Mesothelial cell of epicardium (in vitro differentiated cells): ENCODE measurements at regions not wholly inside any gene's neighbourhood (a gene's known extent, or its start where the extent isn't known, plus 50 kb on each side); places are given as distances from the start of the nearest gene placed in this dataset.
"Not testable (repeated sequence)": the region's sequence is repeated elsewhere in the genome, so short reads cannot be mapped to it uniquely, and the experiment has no call there.

Experiments
- DNase-seq, 2 experiments: peaks; one replicate each; pipeline ENCODE4 v3.0.0; 2021; ENCODE audit warnings: low spot score in 2 of 2; ENCODE audit not compliant: unreplicated experiment in 2 of 2
- H3K27ac Mint-ChIP-seq: 2 replicates; pipeline ENCODE4 v1.8.0; 2021; ENCODE audit warnings: mixed read lengths
- H3K27me3 Mint-ChIP-seq: 2 replicates; pipeline ENCODE4 v1.8.0; 2021; ENCODE audit warnings: low read depth, mixed read lengths
- H3K36me3 Mint-ChIP-seq: 2 replicates; pipeline ENCODE4 v1.8.0; 2021; ENCODE audit warnings: mixed read lengths
- H3K4me1 Mint-ChIP-seq: 2 replicates; pipeline ENCODE4 v1.8.0; 2021; ENCODE audit warnings: mixed read lengths
- H3K4me3 Mint-ChIP-seq: 2 replicates; pipeline ENCODE4 v1.8.0; 2021; ENCODE audit warnings: mild to moderate bottlenecking, moderate library complexity, mixed read lengths
- H3K9me3 Mint-ChIP-seq: 2 replicates; pipeline ENCODE4 v1.8.0; 2021; ENCODE audit warnings: mixed read lengths
- TF ChIP-seq, protein P1 (sequence below): fragments of 200-600 bp; sonication (generic); IDR thresholded peaks from one replicate; pipeline ENCODE4 v1.5.0; 2021; ENCODE audit warnings: antibody characterized with exemption; ENCODE audit not compliant: unreplicated experiment

GRCh38 chr13:50421473-50422130, 406.4 kb downstream of the KCNRG start:
- no peaks in the 10 kb centered on the region for H3K27me3 Mint-ChIP-seq
- H3K4me1 Mint-ChIP-seq, result peaks cover 6% of the 10 kb centered on the region
- TF ChIP-seq, protein P1, sequence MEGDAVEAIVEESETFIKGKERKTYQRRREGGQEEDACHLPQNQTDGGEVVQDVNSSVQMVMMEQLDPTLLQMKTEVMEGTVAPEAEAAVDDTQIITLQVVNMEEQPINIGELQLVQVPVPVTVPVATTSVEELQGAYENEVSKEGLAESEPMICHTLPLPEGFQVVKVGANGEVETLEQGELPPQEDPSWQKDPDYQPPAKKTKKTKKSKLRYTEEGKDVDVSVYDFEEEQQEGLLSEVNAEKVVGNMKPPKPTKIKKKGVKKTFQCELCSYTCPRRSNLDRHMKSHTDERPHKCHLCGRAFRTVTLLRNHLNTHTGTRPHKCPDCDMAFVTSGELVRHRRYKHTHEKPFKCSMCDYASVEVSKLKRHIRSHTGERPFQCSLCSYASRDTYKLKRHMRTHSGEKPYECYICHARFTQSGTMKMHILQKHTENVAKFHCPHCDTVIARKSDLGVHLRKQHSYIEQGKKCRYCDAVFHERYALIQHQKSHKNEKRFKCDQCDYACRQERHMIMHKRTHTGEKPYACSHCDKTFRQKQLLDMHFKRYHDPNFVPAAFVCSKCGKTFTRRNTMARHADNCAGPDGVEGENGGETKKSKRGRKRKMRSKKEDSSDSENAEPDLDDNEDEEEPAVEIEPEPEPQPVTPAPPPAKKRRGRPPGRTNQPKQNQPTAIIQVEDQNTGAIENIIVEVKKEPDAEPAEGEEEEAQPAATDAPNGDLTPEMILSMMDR, result no peak
- H3K9me3 Mint-ChIP-seq, result no peaks in the 10 kb centered on the region
- no peak overlapping the region for H3K4me3 Mint-ChIP-seq
- H3K36me3 Mint-ChIP-seq, result no peaks in the 10 kb centered on the region
- no peak for DNase-seq
- no peak overlapping the region for H3K27ac Mint-ChIP-seq

- TF ChIP-seq, protein P1, result no peak
- Mint-ChIP-seq H3K36me3 (no peaks in the 10 kb centered on the region), H3K4me1 (peaks cover 11% of the 10 kb centered on the region), H3K27ac (no peak overlapping the region), H3K4me3 (no peak overlapping the region), H3K9me3 (no peaks in the 10 kb centered on the region), H3K27me3 (no peaks in the 10 kb centered on the region)
- no peak for DNase-seq
Measured at GRCh38 chr13:50422181-50423148, 407.2 kb downstream of the KCNRG start.

DNA sequence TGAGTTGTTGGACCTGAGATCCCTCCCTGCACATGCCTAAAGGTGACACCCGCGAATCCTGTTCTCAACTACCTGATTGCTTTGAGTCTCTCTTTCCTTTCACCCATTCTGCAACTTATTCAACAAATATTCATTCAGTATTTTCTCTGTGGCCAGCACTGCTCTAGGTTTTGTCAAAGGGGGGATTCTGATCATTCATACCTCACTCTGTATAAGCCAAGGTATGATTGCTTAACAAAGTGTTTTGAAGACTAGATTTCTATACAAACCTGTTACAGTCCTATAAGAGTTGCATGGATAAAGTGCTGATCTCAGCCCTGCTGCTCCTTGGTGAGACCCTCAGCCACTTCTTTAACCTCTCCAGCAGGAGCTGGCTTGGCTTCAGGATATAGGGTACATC, 409.7 kb downstream of the KCNRG start:
- Mint-ChIP-seq H3K27ac (no peak overlapping the region), H3K27me3 (no peaks in the 10 kb centered on the region), H3K4me3 (no peak overlapping the region), H3K36me3 (no peaks in the 10 kb centered on the region), H3K9me3 (no peaks in the 10 kb centered on the region), H3K4me1 (peaks cover 11% of the 10 kb centered on the region)
- TF ChIP-seq, protein P1, result no peak
- no peak for DNase-seq

DNA sequence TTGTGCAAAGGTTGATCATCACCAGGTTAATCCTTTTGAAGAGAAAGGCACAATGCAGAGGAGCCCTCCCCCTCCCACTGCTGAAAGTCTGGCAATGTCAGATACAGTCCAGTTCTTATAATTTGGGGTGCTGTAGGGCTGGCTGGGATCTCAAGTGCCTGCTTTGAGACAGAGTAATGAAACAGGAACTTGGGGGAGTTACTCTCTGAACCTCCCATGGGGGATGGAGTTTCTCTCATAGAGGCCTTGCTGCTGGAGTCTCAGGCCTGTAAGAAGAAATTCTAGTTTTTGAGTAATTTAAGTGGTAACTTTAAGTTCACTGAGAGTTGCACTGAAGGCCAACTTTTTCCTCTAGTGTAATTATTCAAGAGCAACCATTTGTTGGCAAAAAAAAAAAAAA, 410.5 kb downstream of the KCNRG start:
- Mint-ChIP-seq H3K9me3 (no peaks in the 10 kb centered on the region), H3K4me3 (no peak overlapping the region), H3K36me3 (no peaks in the 10 kb centered on the region), H3K27me3 (no peaks in the 10 kb centered on the region), H3K27ac (no peak overlapping the region), H3K4me1 (peaks cover 11% of the 10 kb centered on the region)
- DNase-seq, result no peak
- TF ChIP-seq, protein P1, result no peak

DNA sequence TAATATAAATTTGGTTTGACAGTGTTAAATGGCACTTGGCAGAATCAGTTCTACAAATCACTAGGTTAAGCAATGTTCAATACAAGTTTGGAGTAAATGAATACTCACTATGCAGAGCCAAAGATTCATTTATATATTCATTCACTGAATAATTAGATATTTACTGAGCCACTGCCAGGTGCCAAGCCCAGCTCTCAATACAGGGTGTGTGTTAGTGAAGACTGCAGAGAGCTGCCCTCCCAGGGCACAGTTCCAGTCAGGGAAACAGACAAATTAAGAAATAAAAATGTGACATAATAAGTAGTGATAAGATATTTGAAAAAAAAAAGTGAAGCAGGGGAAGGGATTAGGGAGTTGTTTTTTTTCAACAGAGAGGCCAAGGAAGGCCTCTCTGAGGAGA, 411.7 kb downstream of the KCNRG start:
- H3K27me3 Mint-ChIP-seq, result no peaks in the 10 kb centered on the region
- H3K36me3 Mint-ChIP-seq, result no peaks in the 10 kb centered on the region
- peaks cover 11% of the 10 kb centered on the region for H3K4me1 Mint-ChIP-seq
- TF ChIP-seq, protein P1, result no peak
- no peaks in the 10 kb centered on the region for H3K9me3 Mint-ChIP-seq
- no peak overlapping the region for H3K27ac Mint-ChIP-seq
- H3K4me3 Mint-ChIP-seq, result no peak overlapping the region
- DNase-seq, result no peak

DNA sequence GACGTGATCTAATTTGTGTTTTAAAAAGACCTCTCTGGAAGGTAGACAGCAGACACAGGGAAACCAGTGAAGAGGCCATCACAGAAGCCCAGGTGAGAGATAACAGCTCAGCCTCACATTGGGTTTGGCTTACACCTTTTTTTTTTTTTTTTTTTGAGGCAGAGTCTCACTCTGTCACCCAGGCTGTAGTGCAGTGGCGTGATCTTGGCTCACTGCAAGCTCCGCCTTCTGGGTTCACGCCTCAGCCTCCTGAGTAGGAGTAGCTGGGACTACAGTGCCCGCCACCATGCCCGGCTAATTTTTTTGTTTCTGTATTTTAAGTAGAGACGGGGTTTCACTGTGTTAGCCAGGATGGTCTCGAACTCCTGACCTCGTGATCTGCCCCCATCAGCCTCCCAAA, 412.3 kb downstream of the KCNRG start:
- not testable (repeated sequence) for DNase-seq, H3K4me3 Mint-ChIP-seq, H3K36me3 Mint-ChIP-seq, H3K27me3 Mint-ChIP-seq, H3K27ac Mint-ChIP-seq, H3K9me3 Mint-ChIP-seq
- H3K4me1 Mint-ChIP-seq, result peaks cover 11% of the 10 kb centered on the region
